ENCODE measurements at regions not wholly inside any gene's neighbourhood (a gene's known extent, or its start where the extent isn't known, plus 50 kb on each side); places are given as distances from the start of the nearest gene placed in this dataset.

- Histone ChIP-seq H3K27ac (replicated peaks in 1 of 4) (no peak overlapping the region), H3K27me3 (no peaks in the 10 kb centered on the region), H3K4me1 (peaks cover 0 to 3% (median 0%) of the 10 kb centered on the region in 4 donors), H3K36me3 (no peaks in the 10 kb centered on the region), H3K9me3 (no peaks in the 10 kb centered on the region), H3K4me3 (no peak overlapping the region)
- intact Hi-C loops (cut with DNase I), result no loop called here
- 86% methylated on average over 3 of the region's 3 CpGs for WGBS
- TF ChIP-seq CTCF (IDR thresholded peaks at IDR 0.05) (no peak), POLR2A (IDR thresholded peaks at IDR 0.05; ENCODE audit: low read depth) (no peak), POLR2AphosphoS5 (IDR thresholded peaks at IDR 0.05) (no peak), EP300 (IDR thresholded peaks at IDR 0.05) (no peak)
- DNase-seq (ENCODE audit: extremely low spot score), result no peak
Observed at GRCh38 chr14:58866391-58866790, 228.6 kb downstream of the DACT1 start.

GRCh38 chr14:58870961-58871360 lies 233.2 kb downstream of the DACT1 start:
- intact Hi-C loops (cut with DNase I), result no loop called here
- no peaks in the 10 kb centered on the region for H3K9me3 ChIP-seq
- DNase-seq (ENCODE audit: extremely low spot score), result no peak
- H3K4me1 ChIP-seq, result no peaks in the 10 kb centered on the region
- H3K27me3 ChIP-seq, result no peaks in the 10 kb centered on the region
- 87% methylated on average over 4 of the region's 4 CpGs for WGBS
- H3K27ac ChIP-seq (replicated peaks in 1 of 4), result no peak overlapping the region
- no peaks in the 10 kb centered on the region for H3K36me3 ChIP-seq
- no peak overlapping the region for H3K4me3 ChIP-seq
- TF ChIP-seq POLR2AphosphoS5 (IDR thresholded peaks at IDR 0.05) (no peak), EP300 (IDR thresholded peaks at IDR 0.05) (no peak), POLR2A (IDR thresholded peaks at IDR 0.05; ENCODE audit: low read depth) (no peak), CTCF (IDR thresholded peaks at IDR 0.05) (no peak)

GRCh38 chr14:58871573-58871972 lies 233.8 kb downstream of the DACT1 start:
- Histone ChIP-seq H3K36me3 (no peaks in the 10 kb centered on the region), H3K9me3 (no peaks in the 10 kb centered on the region), H3K27ac (replicated peaks in 1 of 4) (no peak overlapping the region), H3K4me3 (no peak overlapping the region), H3K27me3 (no peaks in the 10 kb centered on the region), H3K4me1 (no peaks in the 10 kb centered on the region)
- TF ChIP-seq CTCF (IDR thresholded peaks at IDR 0.05) (no peak), EP300 (IDR thresholded peaks at IDR 0.05) (no peak), POLR2A (IDR thresholded peaks at IDR 0.05; ENCODE audit: low read depth) (no peak), POLR2AphosphoS5 (IDR thresholded peaks at IDR 0.05) (no peak)
- intact Hi-C loops (cut with DNase I), result no loop called here
- WGBS, result 83% methylated on average over 4 of the region's 4 CpGs
- DNase-seq (ENCODE audit: extremely low spot score), result no peak

GRCh38 chr14:58872061-58872460 lies 234.3 kb downstream of the DACT1 start:
- WGBS, result 67% methylated on average over 6 of the region's 6 CpGs
- Histone ChIP-seq H3K4me3 (no peak overlapping the region), H3K4me1 (no peaks in the 10 kb centered on the region), H3K27ac (replicated peaks in 1 of 4) (no peak overlapping the region), H3K27me3 (no peaks in the 10 kb centered on the region), H3K9me3 (no peaks in the 10 kb centered on the region), H3K36me3 (no peaks in the 10 kb centered on the region)
- no peak for TF ChIP-seq POLR2A (IDR thresholded peaks at IDR 0.05; ENCODE audit: low read depth)
- no peak for TF ChIP-seq EP300 (IDR thresholded peaks at IDR 0.05)
- TF ChIP-seq CTCF (IDR thresholded peaks at IDR 0.05), result no peak
- no peak for TF ChIP-seq POLR2AphosphoS5 (IDR thresholded peaks at IDR 0.05)
- DNase-seq (ENCODE audit: extremely low spot score), result no peak
- intact Hi-C loops (cut with DNase I), result no loop called here

GRCh38 chr14:58873228-58873953 lies 235.6 kb downstream of the DACT1 start:
- no peaks in the 10 kb centered on the region for H3K36me3 ChIP-seq
- H3K27me3 ChIP-seq, result no peaks in the 10 kb centered on the region
- H3K4me1 ChIP-seq, result no peaks in the 10 kb centered on the region
- intact Hi-C loops (cut with DNase I), result no loop called here
- no peak overlapping the region for H3K27ac ChIP-seq (replicated peaks in 1 of 4)
- no peaks in the 10 kb centered on the region for H3K9me3 ChIP-seq
- WGBS, result 69% methylated on average over 5 of the region's 5 CpGs
- H3K4me3 ChIP-seq, result no peak overlapping the region
- TF ChIP-seq EP300 (IDR thresholded peaks at IDR 0.05) (no peak), POLR2A (IDR thresholded peaks at IDR 0.05; ENCODE audit: low read depth) (no peak), CTCF (IDR thresholded peaks at IDR 0.05) (no peak), POLR2AphosphoS5 (IDR thresholded peaks at IDR 0.05) (no peak)
- DNase-seq (ENCODE audit: extremely low spot score), result no peak
